ENCODE measurements at regions not wholly inside any gene's neighbourhood (a gene's known extent, or its start where the extent isn't known, plus 50 kb on each side); places are given as distances from the start of the nearest gene placed in this dataset.
"Not testable (repeated sequence)": the region's sequence is repeated elsewhere in the genome, so short reads cannot be mapped to it uniquely, and the experiment has no call there.

- Histone ChIP-seq H4K20me1 (ENCODE audit: control insufficient read depth, insufficient read depth, low read depth, low read length) (no peaks in the 10 kb centered on the region), H3K27ac (ENCODE audit: low read depth, low read length) (no peak overlapping the region), H3K27me3 (ENCODE audit: control insufficient read depth, low read length) (no peaks in the 10 kb centered on the region; the same call in 1 of the 2 replicates), H3F3A (ENCODE audit: control insufficient read depth, insufficient read depth) (no peaks in the 10 kb centered on the region), H3K9me2 (replicated peaks; ENCODE audit: control insufficient read depth, low read length) (no peaks in the 10 kb centered on the region), H3K79me2 (ENCODE audit: control insufficient read depth, low read length) (no peaks in the 10 kb centered on the region), H3K36me3 (ENCODE audit: control insufficient read depth, low read length) (no peaks in the 10 kb centered on the region), H3K4me3 (ENCODE audit: low read length) (no peak overlapping the region), H3K4me2 (ENCODE audit: low read length) (no peak overlapping the region), H3K9me3 (ENCODE audit: control insufficient read depth, insufficient read depth, low read length) (no peaks in the 10 kb centered on the region), H3K4me1 (ENCODE audit: control insufficient read depth, low read length) (peaks cover 7% of the 10 kb centered on the region)
- TF ChIP-seq CTCF (IDR thresholded peaks at IDR 0.05; ENCODE audit: low read depth, low read length, poor library complexity, severe bottlenecking) (no peak), EZH2phosphoT487 (IDR thresholded peaks at IDR 0.05; ENCODE audit: borderline replicate concordance, low read length) (no peak)
These were observed 204.7 kb downstream of the MATN1 start for GRCh38 chr1:30518696-30519095.

- H3K79me2 ChIP-seq (ENCODE audit: control insufficient read depth, low read length) = no peaks in the 10 kb centered on the region
- no peak overlapping the region for H3K4me3 ChIP-seq (ENCODE audit: low read length)
- no peaks in the 10 kb centered on the region for H3F3A ChIP-seq (ENCODE audit: control insufficient read depth, insufficient read depth)
- H3K9me3 ChIP-seq (ENCODE audit: control insufficient read depth, insufficient read depth, low read length) = no peaks in the 10 kb centered on the region
- no peaks in the 10 kb centered on the region; the same call in 1 of the 2 replicates for H3K27me3 ChIP-seq (ENCODE audit: control insufficient read depth, low read length)
- no peaks in the 10 kb centered on the region for H3K36me3 ChIP-seq (ENCODE audit: control insufficient read depth, low read length)
- H3K4me2 ChIP-seq (ENCODE audit: low read length) = no peak overlapping the region
- H3K4me1 ChIP-seq (ENCODE audit: control insufficient read depth, low read length) = peaks cover 7% of the 10 kb centered on the region
- no peaks in the 10 kb centered on the region for H3K9me2 ChIP-seq (replicated peaks; ENCODE audit: control insufficient read depth, low read length)
- no peak overlapping the region for H3K27ac ChIP-seq (ENCODE audit: low read depth, low read length)
- TF ChIP-seq EZH2phosphoT487 (IDR thresholded peaks at IDR 0.05; ENCODE audit: borderline replicate concordance, low read length) (no peak), CTCF (IDR thresholded peaks at IDR 0.05; ENCODE audit: low read depth, low read length, poor library complexity, severe bottlenecking) (no peak)
- H4K20me1 ChIP-seq (ENCODE audit: control insufficient read depth, insufficient read depth, low read depth, low read length) = no peaks in the 10 kb centered on the region
These were observed 205.2 kb downstream of the MATN1 start for GRCh38 chr1:30518186-30518585.

DNA sequence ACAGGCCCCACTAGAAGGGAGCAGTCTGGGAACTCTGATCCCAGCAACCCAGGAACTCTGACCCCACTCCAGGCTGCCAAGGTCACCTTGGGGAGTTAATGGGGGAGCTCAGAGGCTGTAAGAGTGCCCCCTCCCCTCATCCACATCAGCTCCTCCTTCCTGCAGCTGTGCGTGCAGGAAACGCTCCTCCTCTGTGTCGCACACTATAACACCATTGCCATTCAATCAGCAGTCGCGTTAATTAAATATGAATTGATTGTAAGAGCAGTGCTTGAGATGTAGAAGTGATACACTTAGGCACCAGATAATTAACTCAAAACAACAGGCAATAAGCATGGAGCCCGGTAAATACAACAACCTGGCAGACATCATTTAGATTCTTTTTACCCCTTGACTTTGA lies 205.7 kb downstream of the MATN1 start:
- not testable (repeated sequence) for H3K79me2 ChIP-seq (ENCODE audit: control insufficient read depth, low read length); H3K27ac ChIP-seq (ENCODE audit: low read depth, low read length); H3K4me3 ChIP-seq (ENCODE audit: low read length); H3K36me3 ChIP-seq (ENCODE audit: control insufficient read depth, low read length); H3K9me2 ChIP-seq (replicated peaks; ENCODE audit: control insufficient read depth, low read length); H3K9me3 ChIP-seq (ENCODE audit: control insufficient read depth, insufficient read depth, low read length); H3F3A ChIP-seq (ENCODE audit: control insufficient read depth, insufficient read depth); H3K4me2 ChIP-seq (ENCODE audit: low read length); H3K27me3 ChIP-seq (ENCODE audit: control insufficient read depth, low read length); H4K20me1 ChIP-seq (ENCODE audit: control insufficient read depth, insufficient read depth, low read depth, low read length); H3K4me1 ChIP-seq (ENCODE audit: control insufficient read depth, low read length)

DNA sequence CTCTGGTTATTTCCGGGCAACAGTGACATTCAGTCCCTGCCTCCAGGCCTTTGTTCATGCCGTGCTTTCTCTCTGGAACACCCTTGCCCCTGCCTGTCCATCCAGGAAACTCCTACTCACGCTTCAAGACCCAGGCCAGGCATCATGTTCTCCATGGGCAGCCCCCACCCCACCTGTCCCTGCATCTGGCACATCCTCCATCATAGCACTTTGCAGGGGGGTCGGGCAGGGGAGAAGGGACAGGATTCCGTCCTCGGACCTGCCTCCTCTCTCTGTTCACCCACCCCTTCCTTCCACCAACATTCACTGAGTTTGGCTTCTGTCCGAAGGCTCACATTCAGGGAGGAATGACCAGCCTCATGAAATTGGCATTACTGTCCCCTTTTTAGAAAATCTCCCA lies 206.1 kb downstream of the MATN1 start:
- not testable (repeated sequence) for H4K20me1 ChIP-seq (ENCODE audit: control insufficient read depth, insufficient read depth, low read depth, low read length); H3K9me2 ChIP-seq (replicated peaks; ENCODE audit: control insufficient read depth, low read length); H3K27me3 ChIP-seq (ENCODE audit: control insufficient read depth, low read length); H3K36me3 ChIP-seq (ENCODE audit: control insufficient read depth, low read length); H3K9me3 ChIP-seq (ENCODE audit: control insufficient read depth, insufficient read depth, low read length); H3K79me2 ChIP-seq (ENCODE audit: control insufficient read depth, low read length); H3K27ac ChIP-seq (ENCODE audit: low read depth, low read length); H3K4me1 ChIP-seq (ENCODE audit: control insufficient read depth, low read length); H3K4me2 ChIP-seq (ENCODE audit: low read length); H3K4me3 ChIP-seq (ENCODE audit: low read length); H3F3A ChIP-seq (ENCODE audit: control insufficient read depth, insufficient read depth)
